OCI-LY1 (cell line): ENCODE measurements at regions not wholly inside any gene's neighbourhood (a gene's known extent, or its start where the extent isn't known, plus 50 kb on each side); places are given as distances from the start of the nearest gene placed in this dataset.
"Not testable (repeated sequence)": the region's sequence is repeated elsewhere in the genome, so short reads cannot be mapped to it uniquely, and the experiment has no call there.

Experiments used
- CTCF ChIP-seq: fragments of 200-600 bp; sonication (generic), shearing (Covaris generic); IDR thresholded peaks from 2 replicates; pipeline ENCODE4 v1.5.1; 2017; ENCODE audit warnings: mild to moderate bottlenecking, antibody characterized with exemption, low read length, moderate library complexity, mixed read lengths
- EZH2 ChIP-seq: fragments of 200-600 bp; sonication (generic), shearing (Covaris generic); IDR thresholded peaks from 2 replicates; pipeline ENCODE4 v1.8.0; 2017; ENCODE audit warnings: borderline replicate concordance, mixed run types, mild to moderate bottlenecking, antibody characterized with exemption, low read length, moderate library complexity, mixed read lengths

- TF ChIP-seq CTCF, EZH2: not testable (repeated sequence)
Observed at GRCh38 chr1:191083090-191083489, 605.4 kb upstream of the BRINP3 start.
